PC-9 (cell line): ENCODE measurements at regions not wholly inside any gene's neighbourhood (a gene's known extent, or its start where the extent isn't known, plus 50 kb on each side); places are given as distances from the start of the nearest gene placed in this dataset.

Experiments used
- BruUV-seq: library from RNA; stranded (reverse); fragments of 400-500 nt; replicated peaks from 2 replicates; lab custom pipeline; 2021; lab: Mats Ljungman, UMichigan
- CTCF ChIA-PET: fragments of 300-600 bp; sonication (Branson Sonifier 250); formaldehyde crosslinking; loops from one replicate; lab custom pipeline; 2022; ENCODE audit warnings: antibody characterized with exemption; lab: Charles Lee
- POLR2A ChIA-PET: fragments of 300-600 bp; sonication (Branson Sonifier 250); formaldehyde crosslinking; loops from one replicate; lab custom pipeline; 2022; ENCODE audit warnings: antibody characterized with exemption; ENCODE audit not compliant: unreplicated experiment; lab: Charles Lee
- DNase-seq, 2 experiments: peaks; one replicate each; pipeline versions ENCODE4 v3.0.0 to v3.0.0-alpha.2; 2015 to 2022; ENCODE audit warnings: mixed read lengths in 1 of 2
- H2AFZ ChIP-seq: fragments of 200-600 bp; sonication (generic); 2 replicates; pipeline ENCODE4 v1.8.1; 2017; ENCODE audit warnings: antibody characterized with exemption
- H3F3A ChIP-seq: fragments of 200-600 bp; sonication (generic); 2 replicates; pipeline ENCODE4 v1.8.1; 2017; ENCODE audit warnings: antibody characterized with exemption, mild to moderate bottlenecking, low read depth; ENCODE audit not compliant: insufficient read depth
- H3K27ac ChIP-seq: fragments of 200-600 bp; sonication (generic); 2 replicates; pipeline ENCODE4 v1.6.1; 2016; ENCODE audit warnings: mixed run types
- H3K27me3 ChIP-seq: fragments of 200-600 bp; sonication (generic); 2 replicates; pipeline ENCODE4 v1.6.1; 2016; ENCODE audit warnings: low read depth, mixed run types; ENCODE audit not compliant: insufficient read depth
- H3K36me3 ChIP-seq: fragments of 200-600 bp; sonication (generic); 2 replicates; pipeline ENCODE4 v1.6.1; 2016; ENCODE audit warnings: low read depth, mixed run types
- H3K4me1 ChIP-seq: fragments of 200-600 bp; sonication (generic); replicated peaks from 2 replicates; pipeline ENCODE4 v1.6.1; 2016; ENCODE audit warnings: mixed run types; ENCODE audit not compliant: insufficient read depth
- H3K4me2 ChIP-seq: fragments of 200-600 bp; sonication (generic); 2 replicates; pipeline ENCODE4 v1.6.1; 2017; ENCODE audit warnings: mixed run types
- H3K4me3 ChIP-seq: fragments of 200-600 bp; sonication (generic); 2 replicates; pipeline ENCODE4 v1.6.1; 2016; ENCODE audit warnings: mixed run types
- H3K79me2 ChIP-seq: fragments of 200-600 bp; sonication (generic); 2 replicates; pipeline ENCODE4 v1.6.1; 2017; ENCODE audit warnings: low read depth, mixed run types
- H3K9me2 ChIP-seq: fragments of 200-600 bp; sonication (generic); 2 replicates; pipeline ENCODE4 v1.8.1; 2017; ENCODE audit warnings: mild to moderate bottlenecking; ENCODE audit not compliant: insufficient read depth
- H3K9me3 ChIP-seq: fragments of 200-600 bp; sonication (generic); 2 replicates; pipeline ENCODE4 v1.8.1; 2016; ENCODE audit warnings: low read depth; ENCODE audit not compliant: insufficient read depth
- H4K20me1 ChIP-seq: fragments of 200-600 bp; sonication (generic); 2 replicates; pipeline ENCODE4 v1.8.1; 2017; ENCODE audit not compliant: insufficient read depth
- CTCF ChIP-seq: fragments of 200-600 bp; sonication (generic); conservative IDR thresholded peaks from 2 replicates; pipeline ENCODE4 v1.6.1; 2017; ENCODE audit warnings: mixed run types, antibody characterized with exemption, mild to moderate bottlenecking, moderate library complexity
- EZH2 ChIP-seq: fragments of 200-600 bp; sonication (generic); IDR thresholded peaks from 2 replicates; pipeline ENCODE4 v1.8.0; 2017; ENCODE audit warnings: antibody characterized with exemption, low read depth
- intact Hi-C: fragments of 100-400 bp; cut with micrococcal nuclease; formaldehyde crosslinking; loops from one replicate; pipeline ENCODE4 v1.10.0; 2022; ENCODE audit not compliant: unreplicated experiment

DNA sequence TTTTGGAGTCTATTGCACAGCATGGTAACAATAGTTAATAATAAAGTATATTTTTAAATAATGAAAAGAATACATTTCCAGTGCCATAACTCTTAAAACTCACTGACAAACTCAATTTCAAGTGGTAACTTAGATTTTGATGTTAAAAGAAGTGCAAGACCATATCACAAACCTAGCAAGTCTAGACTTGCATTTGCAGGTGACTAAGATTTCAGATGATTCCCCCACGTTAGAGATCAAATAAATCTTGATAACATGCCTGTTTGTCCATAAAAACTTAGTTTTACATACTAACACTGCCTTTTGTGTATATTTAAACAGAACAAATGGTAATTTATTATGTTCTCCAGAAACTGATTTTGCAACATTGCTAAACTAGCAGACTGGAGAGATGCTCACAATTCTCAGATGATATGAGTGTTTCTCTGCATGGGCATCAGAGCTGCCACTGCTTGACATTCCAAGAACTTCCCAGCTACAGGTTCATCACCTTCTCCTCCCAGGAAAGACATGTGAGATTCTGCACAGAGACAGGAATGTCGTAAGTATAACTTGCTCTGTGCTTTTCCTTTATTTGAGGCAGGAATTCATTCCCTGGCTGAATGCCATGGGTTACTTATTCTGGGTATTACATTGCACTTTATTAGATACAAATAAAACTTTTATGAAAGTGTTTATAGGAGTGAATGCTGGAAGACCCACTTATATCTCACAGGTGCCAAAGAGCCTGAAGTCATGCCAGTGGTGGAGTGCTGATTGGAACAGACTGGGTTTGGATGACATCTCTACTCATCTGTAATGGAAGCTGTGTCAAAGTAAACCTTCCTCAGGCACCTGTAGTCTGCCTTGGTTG, 160.2 kb upstream of the FOXA2 start:
- Histone ChIP-seq H3K4me1 (no peaks in the 10 kb centered on the region), H2AFZ (no peak overlapping the region), H3K27me3 (no peaks in the 10 kb centered on the region), H3K9me2 (no peaks in the 10 kb centered on the region), H4K20me1 (no peaks in the 10 kb centered on the region), H3K36me3 (no peaks in the 10 kb centered on the region), H3K9me3 (no peaks in the 10 kb centered on the region; the same call in 1 of the 2 replicates), H3K27ac (no peak overlapping the region), H3F3A (no peaks in the 10 kb centered on the region), H3K4me3 (no peak overlapping the region), H3K4me2 (no peak overlapping the region), H3K79me2 (no peaks in the 10 kb centered on the region)
- no TSS peak for BruUV-seq
- ChIA-PET POLR2A (no interaction called here), CTCF (no interaction called here)
- no peak for DNase-seq
- intact Hi-C loops: no loop called here
- TF ChIP-seq EZH2 (no peak), CTCF (no peak)

GRCh38 chr20:22745194-22745500, 160.8 kb upstream of the FOXA2 start:
- no peaks in the 10 kb centered on the region for H3K79me2 ChIP-seq
- H3K27me3 ChIP-seq: no peaks in the 10 kb centered on the region
- no peak overlapping the region for H3K4me3 ChIP-seq
- ChIA-PET POLR2A (no interaction called here), CTCF (no interaction called here)
- no peaks in the 10 kb centered on the region for H3K36me3 ChIP-seq
- intact Hi-C loops: no loop called here
- no peak for DNase-seq
- H3K4me1 ChIP-seq: no peaks in the 10 kb centered on the region
- no peak overlapping the region for H3K4me2 ChIP-seq
- BruUV-seq: no TSS peak
- no peaks in the 10 kb centered on the region for H3F3A ChIP-seq
- H4K20me1 ChIP-seq: no peaks in the 10 kb centered on the region
- no peaks in the 10 kb centered on the region; the same call in 1 of the 2 replicates for H3K9me3 ChIP-seq
- H3K9me2 ChIP-seq: no peaks in the 10 kb centered on the region
- H2AFZ ChIP-seq: no peak overlapping the region
- no peak for TF ChIP-seq CTCF
- no peak for TF ChIP-seq EZH2
- H3K27ac ChIP-seq: no peak overlapping the region

GRCh38 chr20:22746957-22747356, 162.6 kb upstream of the FOXA2 start:
- Histone ChIP-seq H3K4me1 (no peaks in the 10 kb centered on the region), H3F3A (no peaks in the 10 kb centered on the region), H3K79me2 (no peaks in the 10 kb centered on the region), H3K36me3 (no peaks in the 10 kb centered on the region), H3K27ac (no peak overlapping the region), H3K4me2 (no peak overlapping the region), H3K9me2 (no peaks in the 10 kb centered on the region), H3K4me3 (no peak overlapping the region), H3K9me3 (no peaks in the 10 kb centered on the region; the same call in 1 of the 2 replicates), H4K20me1 (no peaks in the 10 kb centered on the region), H2AFZ (no peak overlapping the region), H3K27me3 (no peaks in the 10 kb centered on the region)
- TF ChIP-seq EZH2 (no peak), CTCF (no peak)
- no TSS peak for BruUV-seq
- ChIA-PET CTCF (no interaction called here), POLR2A (no interaction called here)
- intact Hi-C loops: no loop called here
- no peak for DNase-seq
